ENCODE measurements at regions not wholly inside any gene's neighbourhood (a gene's known extent, or its start where the extent isn't known, plus 50 kb on each side); places are given as distances from the start of the nearest gene placed in this dataset.
A peak's percentile ranks its signal among the peaks of the same experiment; 100 is the strongest.

DNA sequence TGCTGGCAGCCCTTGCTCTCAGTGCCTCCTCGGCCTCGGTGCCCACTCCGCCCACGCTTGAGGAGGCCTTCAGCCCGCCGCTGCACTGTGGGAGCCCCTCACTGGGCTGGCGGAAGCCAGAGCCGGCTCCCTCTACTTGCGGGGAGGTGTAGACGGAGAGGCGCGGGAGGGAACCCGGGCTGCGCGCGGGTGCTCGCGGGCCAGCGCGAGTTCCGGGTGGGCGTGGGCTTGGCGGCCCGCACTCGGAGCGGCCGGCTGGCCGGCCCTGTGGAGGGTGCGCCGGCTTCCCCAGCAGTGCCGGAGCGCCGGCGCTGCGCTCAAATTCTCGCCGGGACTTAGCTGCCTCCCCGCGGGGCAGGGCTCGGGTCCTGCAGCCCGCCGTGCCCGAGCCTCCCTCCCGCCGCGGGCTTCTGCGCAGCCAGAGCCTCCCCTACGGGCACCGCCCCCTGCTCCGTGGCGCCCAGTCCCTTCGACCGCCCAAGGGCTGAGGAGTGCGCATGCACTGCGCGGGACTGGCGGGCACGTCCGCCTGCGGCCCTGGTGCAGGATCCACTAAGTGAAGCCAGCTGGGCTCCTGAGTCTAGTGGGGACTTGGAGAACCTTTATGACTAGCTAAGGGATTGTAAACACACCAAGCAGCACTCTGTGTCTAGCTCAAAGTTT is 231.5 kb downstream of the EFHB start:
- Histone ChIP-seq H3K79me2 (ENCODE audit: insufficient read depth, low read length) (no peaks in the 10 kb centered on the region), H2AFZ (ENCODE audit: low read depth, low read length) (no peak overlapping the region), H3K4me2 (ENCODE audit: low read length) (no peak overlapping the region), H3K27ac (ENCODE audit: low read depth, low read length) (no peak overlapping the region), H3K4me3 (ENCODE audit: insufficient read depth, low read depth, low read length) (no peak overlapping the region), H4K20me1 (ENCODE audit: insufficient read depth, low read length) (no peaks in the 10 kb centered on the region), H3K36me3 (ENCODE audit: insufficient read depth, low read length) (no peaks in the 10 kb centered on the region), H3K4me1 (ENCODE audit: insufficient read depth, low read length) (no peaks in the 10 kb centered on the region), H3K9me3 (ENCODE audit: insufficient read depth, low read depth, low read length) (peaks cover under 1% of the 10 kb centered on the region), H3K9ac (ENCODE audit: low read length) (no peak overlapping the region), H3K27me3 (ENCODE audit: insufficient read depth, low read length) (no peaks in the 10 kb centered on the region)
- Mint-ChIP-seq H3K9me3 (ENCODE audit: unreplicated experiment) (no peaks in the 10 kb centered on the region), H3K27ac (ENCODE audit: unreplicated experiment) (no peak overlapping the region), H3K4me1 (ENCODE audit: low read depth, unreplicated experiment) (no peaks in the 10 kb centered on the region), H3K4me3 (ENCODE audit: unreplicated experiment) (peak overlapping the region; percentile 72), H3K27me3 (ENCODE audit: low read depth, unreplicated experiment) (no peaks in the 10 kb centered on the region), H3K36me3 (ENCODE audit: low read depth, unreplicated experiment) (no peaks in the 10 kb centered on the region)
- no peak for TF ChIP-seq EZH2 (IDR thresholded peaks at IDR 0.05; ENCODE audit: insufficient read depth, low read length)
- FAIRE-seq (no peak), DNase-seq (ENCODE audit: low read depth) (no peak)

- DNase-seq (ENCODE audit: low read depth), result no peak
- no peak overlapping the region for H3K9ac ChIP-seq (ENCODE audit: low read length)
- H3K27me3 ChIP-seq (ENCODE audit: insufficient read depth, low read length), result no peaks in the 10 kb centered on the region
- H3K9me3 ChIP-seq (ENCODE audit: insufficient read depth, low read depth, low read length), result peaks cover 3% of the 10 kb centered on the region
- H2AFZ ChIP-seq (ENCODE audit: low read depth, low read length), result no peak overlapping the region
- H4K20me1 ChIP-seq (ENCODE audit: insufficient read depth, low read length), result no peaks in the 10 kb centered on the region
- TF ChIP-seq EZH2 (IDR thresholded peaks at IDR 0.05; ENCODE audit: insufficient read depth, low read length), result no peak
- TF ChIP-seq, protein P1, sequence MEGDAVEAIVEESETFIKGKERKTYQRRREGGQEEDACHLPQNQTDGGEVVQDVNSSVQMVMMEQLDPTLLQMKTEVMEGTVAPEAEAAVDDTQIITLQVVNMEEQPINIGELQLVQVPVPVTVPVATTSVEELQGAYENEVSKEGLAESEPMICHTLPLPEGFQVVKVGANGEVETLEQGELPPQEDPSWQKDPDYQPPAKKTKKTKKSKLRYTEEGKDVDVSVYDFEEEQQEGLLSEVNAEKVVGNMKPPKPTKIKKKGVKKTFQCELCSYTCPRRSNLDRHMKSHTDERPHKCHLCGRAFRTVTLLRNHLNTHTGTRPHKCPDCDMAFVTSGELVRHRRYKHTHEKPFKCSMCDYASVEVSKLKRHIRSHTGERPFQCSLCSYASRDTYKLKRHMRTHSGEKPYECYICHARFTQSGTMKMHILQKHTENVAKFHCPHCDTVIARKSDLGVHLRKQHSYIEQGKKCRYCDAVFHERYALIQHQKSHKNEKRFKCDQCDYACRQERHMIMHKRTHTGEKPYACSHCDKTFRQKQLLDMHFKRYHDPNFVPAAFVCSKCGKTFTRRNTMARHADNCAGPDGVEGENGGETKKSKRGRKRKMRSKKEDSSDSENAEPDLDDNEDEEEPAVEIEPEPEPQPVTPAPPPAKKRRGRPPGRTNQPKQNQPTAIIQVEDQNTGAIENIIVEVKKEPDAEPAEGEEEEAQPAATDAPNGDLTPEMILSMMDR (IDR thresholded peaks at IDR 0.05; ENCODE audit: insufficient read depth, low read depth, low read length), result no peak
- no peak overlapping the region for H3K4me3 ChIP-seq (ENCODE audit: insufficient read depth, low read depth, low read length)
- H3K4me1 Mint-ChIP-seq (ENCODE audit: low read depth, unreplicated experiment), result no peaks in the 10 kb centered on the region
- H3K27ac Mint-ChIP-seq (ENCODE audit: unreplicated experiment), result no peak overlapping the region
- H3K79me2 ChIP-seq (ENCODE audit: insufficient read depth, low read length), result no peaks in the 10 kb centered on the region
- H3K36me3 ChIP-seq (ENCODE audit: insufficient read depth, low read length), result no peaks in the 10 kb centered on the region
- no peak overlapping the region for H3K4me2 ChIP-seq (ENCODE audit: low read length)
- no peak overlapping the region for H3K4me3 Mint-ChIP-seq (ENCODE audit: unreplicated experiment)
- H3K27me3 Mint-ChIP-seq (ENCODE audit: low read depth, unreplicated experiment), result no peaks in the 10 kb centered on the region
- H3K9me3 Mint-ChIP-seq (ENCODE audit: unreplicated experiment), result peaks cover 4% of the 10 kb centered on the region
- FAIRE-seq, result no peak
- H3K4me1 ChIP-seq (ENCODE audit: insufficient read depth, low read length), result no peaks in the 10 kb centered on the region
- no peak overlapping the region for H3K27ac ChIP-seq (ENCODE audit: low read depth, low read length)
- H3K36me3 Mint-ChIP-seq (ENCODE audit: low read depth, unreplicated experiment), result no peaks in the 10 kb centered on the region
These were observed 245.2 kb downstream of the EFHB start for GRCh38 chr3:19688767-19689166.

- Mint-ChIP-seq H3K27me3 (ENCODE audit: low read depth, unreplicated experiment) (no peaks in the 10 kb centered on the region), H3K27ac (ENCODE audit: unreplicated experiment) (no peak overlapping the region), H3K4me3 (ENCODE audit: unreplicated experiment) (no peak overlapping the region), H3K9me3 (ENCODE audit: unreplicated experiment) (peaks cover 2% of the 10 kb centered on the region), H3K36me3 (ENCODE audit: low read depth, unreplicated experiment) (no peaks in the 10 kb centered on the region), H3K4me1 (ENCODE audit: low read depth, unreplicated experiment) (no peaks in the 10 kb centered on the region)
- FAIRE-seq (no peak), DNase-seq (ENCODE audit: low read depth) (no peak)
- Histone ChIP-seq H3K36me3 (ENCODE audit: insufficient read depth, low read length) (no peaks in the 10 kb centered on the region), H4K20me1 (ENCODE audit: insufficient read depth, low read length) (no peaks in the 10 kb centered on the region), H3K27ac (ENCODE audit: low read depth, low read length) (no peak overlapping the region), H2AFZ (ENCODE audit: low read depth, low read length) (no peak overlapping the region), H3K79me2 (ENCODE audit: insufficient read depth, low read length) (no peaks in the 10 kb centered on the region), H3K9me3 (ENCODE audit: insufficient read depth, low read depth, low read length) (peaks cover 6% of the 10 kb centered on the region), H3K4me1 (ENCODE audit: insufficient read depth, low read length) (no peaks in the 10 kb centered on the region), H3K27me3 (ENCODE audit: insufficient read depth, low read length) (no peaks in the 10 kb centered on the region), H3K4me3 (ENCODE audit: insufficient read depth, low read depth, low read length) (no peak overlapping the region), H3K4me2 (ENCODE audit: low read length) (no peak overlapping the region), H3K9ac (ENCODE audit: low read length) (no peak overlapping the region)
- no peak for TF ChIP-seq EZH2 (IDR thresholded peaks at IDR 0.05; ENCODE audit: insufficient read depth, low read length)
- TF ChIP-seq, protein P1 (IDR thresholded peaks at IDR 0.05; ENCODE audit: insufficient read depth, low read depth, low read length), result no peak
These were observed 265.9 kb downstream of the EFHB start for GRCh38 chr3:19668163-19668562.
